Renal cortex interstitium (tissue), 11 donors: ENCODE measurements at regions not wholly inside any gene's neighbourhood (a gene's known extent, or its start where the extent isn't known, plus 50 kb on each side); places are given as distances from the start of the nearest gene placed in this dataset.
"Not testable (repeated sequence)": the region's sequence is repeated elsewhere in the genome, so short reads cannot be mapped to it uniquely, and the experiment has no call there.

Experiments
- DNase-seq, 11 donors: peaks; one replicate each; pipeline ENCODE4 v3.0.0-alpha.2; 2013; ENCODE audit warnings: low read depth in 9 of 11, low spot score in 4 of 11; ENCODE audit errors: extremely low read depth in 1 of 11

- no peak for DNase-seq
These were observed 215.8 kb upstream of the FZD8 start for GRCh38 chr10:35857860-35858259.

- no peak for DNase-seq
These were observed 213.3 kb upstream of the FZD8 start for GRCh38 chr10:35855155-35855947.

GRCh38 chr10:35854661-35855060 is 212.6 kb upstream of the FZD8 start:
- DNase-seq = no peak

- no peak for DNase-seq
These were observed 210.6 kb upstream of the FZD8 start for GRCh38 chr10:35852721-35853120.

GRCh38 chr10:35848412-35848811 is 206.3 kb upstream of the FZD8 start:
- DNase-seq = no peak

GRCh38 chr10:35844686-35845085 is 202.6 kb upstream of the FZD8 start:
- no peak for DNase-seq

- peak in 3 of 11 donors; percentile 9 to 39 (median 24) for DNase-seq
These were observed 201.6 kb upstream of the FZD8 start for GRCh38 chr10:35843524-35844181.

- no peak for DNase-seq
These were observed 196.0 kb upstream of the FZD8 start for GRCh38 chr10:35838054-35838453.

GRCh38 chr10:35835545-35835944 is 193.4 kb upstream of the FZD8 start:
- DNase-seq = no peak

- DNase-seq = no peak
These were observed 192.9 kb upstream of the FZD8 start for GRCh38 chr10:35834877-35835494.

GRCh38 chr10:35827783-35828182 is 185.7 kb upstream of the FZD8 start:
- no peak for DNase-seq

- DNase-seq = no peak
These were observed 182.6 kb upstream of the FZD8 start for GRCh38 chr10:35824704-35825103.

- DNase-seq = peak in 4 of 11 donors; percentile 16 to 31 (median 24)
These were observed 180.2 kb upstream of the FZD8 start for GRCh38 chr10:35822316-35822715.

GRCh38 chr10:35821339-35821911 is 179.3 kb upstream of the FZD8 start:
- peak in 7 of 11 donors; percentile 34 to 71 (median 56) for DNase-seq

GRCh38 chr10:35819736-35820135 is 177.6 kb upstream of the FZD8 start:
- no peak for DNase-seq

- DNase-seq = no peak
These were observed 176.9 kb upstream of the FZD8 start for GRCh38 chr10:35819011-35819410.

- not testable (repeated sequence) for DNase-seq
These were observed 175.0 kb upstream of the FZD8 start for GRCh38 chr10:35817109-35817508.

- DNase-seq = no peak
These were observed 171.1 kb upstream of the FZD8 start for GRCh38 chr10:35813219-35813618.

- no peak for DNase-seq
These were observed 166.2 kb upstream of the FZD8 start for GRCh38 chr10:35808344-35808743.

GRCh38 chr10:35803046-35803445 is 160.9 kb upstream of the FZD8 start:
- DNase-seq = no peak
